ENCODE measurements at regions not wholly inside any gene's neighbourhood (a gene's known extent, or its start where the extent isn't known, plus 50 kb on each side); places are given as distances from the start of the nearest gene placed in this dataset.
A peak's percentile ranks its signal among the peaks of the same experiment; 100 is the strongest.
"Not testable (repeated sequence)": the region's sequence is repeated elsewhere in the genome, so short reads cannot be mapped to it uniquely, and the experiment has no call there.

DNA sequence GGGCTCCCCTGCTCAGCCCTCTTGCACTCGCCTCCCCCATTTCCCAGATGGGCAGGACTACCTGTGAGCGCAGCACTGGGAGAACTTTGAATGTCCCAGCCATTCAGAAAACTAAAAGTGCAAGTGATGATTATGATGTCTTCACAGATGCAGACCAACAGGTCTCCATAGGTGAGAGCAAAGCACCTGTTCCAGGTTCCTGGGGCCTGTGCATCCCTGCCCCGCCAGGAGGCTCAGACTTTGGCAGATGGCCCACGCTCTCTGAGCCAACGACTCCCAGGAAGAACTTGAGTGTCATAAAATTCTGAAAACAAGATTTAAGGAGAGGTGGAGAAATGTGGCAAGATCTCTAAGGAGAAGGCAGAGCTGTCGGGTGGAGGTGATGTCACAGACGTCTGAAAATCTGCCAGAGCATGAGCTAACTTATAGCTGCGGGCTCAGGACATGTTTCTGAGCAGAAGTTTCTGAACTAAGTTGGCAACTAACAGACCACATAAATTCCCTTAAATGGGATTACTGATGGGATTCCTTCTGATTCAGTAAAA, 110.8 kb upstream of the IGF1R start:
- no peak for DNase-seq
- H3K27me3 ChIP-seq (ENCODE audit: control insufficient read depth, insufficient read depth, low read length) = no peaks in the 10 kb centered on the region; the same call in 1 of the 2 replicates
- H3K36me3 ChIP-seq (replicated peaks; ENCODE audit: control insufficient read depth, insufficient read depth, low read length) = no peaks in the 10 kb centered on the region
- H3K4me3 ChIP-seq (ENCODE audit: insufficient read depth, low read depth, low read length) = no peak overlapping the region

DNA sequence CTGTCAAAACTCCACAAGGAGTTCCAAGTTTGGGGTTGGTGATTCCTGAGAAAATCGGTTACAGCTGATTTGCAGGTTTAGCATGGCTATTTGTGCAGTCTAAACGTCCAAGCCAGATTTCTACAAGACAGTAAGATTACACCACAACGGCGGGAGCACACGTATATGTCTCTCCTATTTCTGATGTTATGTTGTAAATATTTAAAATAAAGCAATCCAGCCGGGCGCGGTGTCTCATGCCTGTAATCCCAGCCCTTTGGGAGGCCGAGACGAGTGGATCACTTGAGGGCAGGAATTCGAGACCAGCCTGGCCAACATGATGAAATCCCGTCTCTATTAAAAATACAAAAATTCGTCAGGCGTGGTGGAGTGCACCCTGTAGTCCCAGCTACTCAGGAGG, 106.8 kb upstream of the IGF1R start:
- DNase-seq = no peak
- Histone ChIP-seq H3K27me3 (ENCODE audit: control insufficient read depth, insufficient read depth, low read length) (no peaks in the 10 kb centered on the region; the same call in none of the 2 replicates), H3K4me3 (ENCODE audit: insufficient read depth, low read depth, low read length) (no peak overlapping the region), H3K36me3 (replicated peaks; ENCODE audit: control insufficient read depth, insufficient read depth, low read length) (no peaks in the 10 kb centered on the region)

DNA sequence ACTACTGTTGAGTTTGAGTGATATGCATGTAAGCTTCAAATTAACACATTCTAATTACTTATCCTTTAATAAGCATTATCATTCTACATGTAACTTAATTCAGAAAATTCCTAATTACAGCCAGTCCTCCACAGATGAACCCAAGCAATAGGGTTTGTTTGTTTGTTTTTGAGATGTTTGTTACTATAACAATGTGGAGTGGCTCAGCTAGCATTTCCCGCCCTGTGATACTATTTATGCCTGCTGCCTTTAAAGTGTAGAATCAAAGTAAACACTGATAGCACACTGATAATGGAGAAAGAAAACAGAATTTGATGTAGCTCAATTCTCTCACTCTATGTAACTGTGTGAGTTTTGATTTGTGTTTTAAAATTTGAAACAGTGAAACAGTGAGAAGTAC, 105.1 kb upstream of the IGF1R start:
- H3K27me3 ChIP-seq (ENCODE audit: control insufficient read depth, insufficient read depth, low read length) = no peaks in the 10 kb centered on the region; the same call in none of the 2 replicates
- DNase-seq = no peak
- no peaks in the 10 kb centered on the region for H3K36me3 ChIP-seq (replicated peaks; ENCODE audit: control insufficient read depth, insufficient read depth, low read length)
- no peak overlapping the region for H3K4me3 ChIP-seq (ENCODE audit: insufficient read depth, low read depth, low read length)

DNA sequence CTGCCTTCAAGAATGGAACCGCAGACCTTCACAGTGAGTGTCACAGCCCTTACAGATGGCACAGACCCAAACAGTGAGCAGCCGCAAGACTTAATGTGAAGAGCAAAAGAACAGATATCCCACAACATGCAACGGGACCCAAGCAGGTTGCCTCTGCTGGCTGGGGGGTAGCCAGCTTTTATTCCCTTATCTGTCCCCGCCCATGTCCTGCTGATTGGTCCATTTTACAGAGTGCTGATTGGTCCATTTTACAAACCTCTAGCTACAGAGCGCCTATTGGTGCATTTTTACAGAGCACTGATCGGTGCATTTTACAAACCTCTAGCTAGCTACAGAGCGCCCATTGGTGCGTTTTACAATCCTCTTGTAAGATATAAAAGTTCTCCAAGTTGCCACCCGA, 102.0 kb upstream of the IGF1R start:
- no peaks in the 10 kb centered on the region for H3K36me3 ChIP-seq (replicated peaks; ENCODE audit: control insufficient read depth, insufficient read depth, low read length)
- H3K4me3 ChIP-seq (ENCODE audit: insufficient read depth, low read depth, low read length) = no peak overlapping the region
- no peaks in the 10 kb centered on the region; the same call in none of the 2 replicates for H3K27me3 ChIP-seq (ENCODE audit: control insufficient read depth, insufficient read depth, low read length)
- no peak for DNase-seq

DNA sequence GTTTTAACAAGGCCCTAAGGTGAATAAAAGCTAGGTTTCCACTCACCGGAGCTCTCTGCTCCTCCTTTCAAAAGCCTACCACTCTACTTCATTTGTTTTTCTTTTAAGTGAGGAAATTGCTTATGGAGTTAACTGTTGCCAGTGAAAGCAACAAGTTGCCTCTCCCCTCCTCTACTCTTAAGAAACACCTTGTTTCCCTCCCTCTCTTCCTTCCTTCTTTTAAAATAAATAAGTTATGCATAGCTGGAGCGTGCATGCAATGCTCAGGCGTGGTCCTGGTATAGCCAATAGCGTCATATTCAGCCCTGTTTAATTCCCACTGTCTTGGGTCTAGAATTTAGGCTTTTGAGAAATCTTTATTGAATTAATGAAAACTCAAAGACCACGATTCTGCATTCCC, 101.1 kb upstream of the IGF1R start:
- H3K36me3 ChIP-seq (replicated peaks; ENCODE audit: control insufficient read depth, insufficient read depth, low read length) = no peaks in the 10 kb centered on the region
- no peaks in the 10 kb centered on the region; the same call in none of the 2 replicates for H3K27me3 ChIP-seq (ENCODE audit: control insufficient read depth, insufficient read depth, low read length)
- no peak for DNase-seq
- peak overlapping the region; percentile 61 for H3K4me3 ChIP-seq (ENCODE audit: insufficient read depth, low read depth, low read length)

DNA sequence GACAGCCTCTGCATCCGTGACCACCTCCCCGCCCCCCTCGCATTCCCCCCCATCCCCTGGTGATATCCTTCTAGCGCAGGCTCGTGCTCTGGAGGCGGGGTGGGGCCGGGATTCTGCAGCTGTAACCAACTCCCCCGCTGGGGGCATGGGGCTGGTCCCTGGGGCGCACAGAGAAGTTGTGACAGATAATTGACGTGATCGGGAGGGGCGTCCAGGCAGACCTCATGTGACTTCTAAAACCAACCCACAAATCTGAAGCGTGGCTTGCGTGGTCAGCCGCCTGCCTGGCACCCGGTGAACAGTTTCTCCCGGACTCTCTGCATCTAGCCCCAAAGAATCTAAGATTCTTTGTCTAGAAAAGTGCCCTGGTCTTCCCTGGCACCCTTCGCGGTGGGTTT, 100.6 kb upstream of the IGF1R start:
- no peaks in the 10 kb centered on the region; the same call in none of the 2 replicates for H3K27me3 ChIP-seq (ENCODE audit: control insufficient read depth, insufficient read depth, low read length)
- H3K4me3 ChIP-seq (ENCODE audit: insufficient read depth, low read depth, low read length) = peak overlapping the region; percentile 61
- DNase-seq = peak; percentile 75
- no peaks in the 10 kb centered on the region for H3K36me3 ChIP-seq (replicated peaks; ENCODE audit: control insufficient read depth, insufficient read depth, low read length)

DNA sequence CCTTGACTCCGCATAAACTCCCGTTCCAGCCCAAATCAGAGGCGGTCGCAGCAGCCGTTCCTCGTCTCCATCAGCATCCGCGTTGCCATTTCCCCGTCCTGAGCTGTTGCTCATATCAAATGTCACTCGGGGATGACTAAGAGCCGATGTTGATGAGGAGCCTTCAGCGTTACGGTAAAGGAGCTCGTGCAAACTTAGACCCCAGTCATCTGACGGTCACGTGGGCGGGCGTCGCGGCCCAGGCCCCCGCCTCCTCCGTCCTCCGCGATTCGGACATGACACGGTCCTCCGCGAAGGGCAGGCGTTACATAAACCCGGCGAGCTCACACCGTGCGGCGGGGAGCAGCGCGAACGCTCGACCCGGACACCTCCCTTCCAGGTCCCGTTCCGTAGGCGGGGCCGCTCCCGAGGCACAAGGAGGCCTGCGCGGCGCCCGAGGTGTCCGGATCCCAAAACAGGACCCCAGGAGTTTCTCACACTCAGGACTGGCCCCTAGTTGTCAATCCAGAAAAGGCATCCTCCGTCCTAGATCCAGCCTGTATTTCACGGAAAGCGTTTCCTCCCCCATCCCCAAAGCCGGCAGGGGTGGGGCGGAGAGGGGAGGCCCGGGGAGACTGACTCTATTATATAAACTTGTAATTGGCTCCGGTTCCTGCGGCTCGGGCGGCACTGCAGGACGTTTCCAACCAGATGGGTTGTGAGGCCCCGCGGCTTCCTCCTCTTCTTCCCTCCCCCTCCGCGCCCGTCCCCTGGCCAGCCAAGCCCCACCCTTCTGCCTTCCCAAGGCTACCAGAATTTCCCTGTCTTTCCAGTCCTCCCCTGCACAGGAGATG, 100.0 kb upstream of the IGF1R start:
- DNase-seq = peak; percentile 90

DNA sequence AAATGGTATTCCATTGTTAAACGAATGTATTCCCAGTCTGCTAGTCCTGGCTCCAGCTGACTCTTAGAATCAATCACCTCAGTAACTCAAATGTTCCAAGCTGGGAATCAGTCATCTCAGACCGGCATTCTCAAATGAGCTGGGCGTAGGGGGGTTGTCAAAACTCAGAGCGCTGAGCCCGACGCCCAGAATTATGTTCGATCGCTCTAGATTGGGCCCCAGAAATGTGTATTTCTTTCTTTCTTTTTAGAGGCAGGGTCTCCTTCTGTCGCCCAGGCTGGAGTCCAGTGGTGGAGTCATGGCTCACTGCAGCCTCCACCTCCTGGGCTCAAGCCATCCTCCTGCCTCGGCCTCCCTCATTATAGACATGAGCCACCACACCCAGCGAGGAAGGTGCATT, 99.3 kb upstream of the IGF1R start:
- Histone ChIP-seq H3K4me3 (ENCODE audit: insufficient read depth, low read depth, low read length) (peak overlapping the region; percentile 61; the same call in 1 of the 2 replicates), H3K36me3 (replicated peaks; ENCODE audit: control insufficient read depth, insufficient read depth, low read length) (no peaks in the 10 kb centered on the region), H3K27me3 (ENCODE audit: control insufficient read depth, insufficient read depth, low read length) (no peaks in the 10 kb centered on the region; the same call in none of the 2 replicates)
- no peak for DNase-seq

More for the DNA sequence above, 100.0 kb upstream of the IGF1R start:
- no peaks in the 10 kb centered on the region; the same call in none of the 2 replicates for H3K27me3 ChIP-seq (ENCODE audit: control insufficient read depth, insufficient read depth, low read length)
- peak overlapping the region; percentile 61 for H3K4me3 ChIP-seq (ENCODE audit: insufficient read depth, low read depth, low read length)
- no peaks in the 10 kb centered on the region for H3K36me3 ChIP-seq (replicated peaks; ENCODE audit: control insufficient read depth, insufficient read depth, low read length)

DNA sequence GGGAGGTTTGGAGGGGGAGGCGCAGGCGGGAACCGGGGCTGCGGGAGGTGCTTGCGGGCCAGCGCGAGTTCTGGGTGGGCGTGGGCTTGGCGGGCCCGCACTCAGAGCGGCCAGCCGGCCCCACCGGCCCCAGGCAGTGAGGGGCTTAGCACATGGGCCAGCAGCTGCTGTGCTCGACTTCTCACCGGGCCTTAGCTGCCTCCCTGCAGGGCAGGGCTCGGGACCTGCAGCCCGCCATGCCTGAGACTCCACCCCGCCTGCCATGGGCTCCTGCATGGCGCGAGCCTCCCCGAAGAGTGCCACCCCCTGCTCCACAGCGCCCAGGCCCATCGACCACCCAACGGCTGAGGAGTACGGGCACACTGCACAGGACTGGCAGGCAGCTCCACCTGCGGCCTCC, 98.6 kb upstream of the IGF1R start:
- no peak for DNase-seq
- H3K36me3 ChIP-seq (replicated peaks; ENCODE audit: control insufficient read depth, insufficient read depth, low read length) = no peaks in the 10 kb centered on the region

DNA sequence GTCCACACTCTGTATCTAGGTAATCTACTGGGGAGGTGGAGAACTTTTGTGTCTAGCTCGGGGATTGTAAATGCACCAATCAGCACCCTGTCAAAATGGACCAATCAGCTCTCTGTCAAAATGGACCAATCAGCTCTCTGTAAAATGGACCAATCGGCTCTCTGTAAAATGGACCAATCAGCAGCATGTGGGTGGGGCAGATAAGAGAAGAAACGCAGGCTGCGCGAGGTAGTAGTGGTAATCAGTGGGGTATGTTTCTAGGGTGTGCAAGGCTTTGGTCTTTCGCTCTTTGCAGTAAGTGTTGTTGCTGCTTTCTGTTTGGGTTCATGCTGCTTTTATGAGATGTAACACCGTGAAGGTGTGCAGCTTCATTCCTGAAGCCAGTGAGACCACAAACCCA, 98.0 kb upstream of the IGF1R start:
- H3K27me3 ChIP-seq (ENCODE audit: control insufficient read depth, insufficient read depth, low read length); H3K4me3 ChIP-seq (ENCODE audit: insufficient read depth, low read depth, low read length); H3K36me3 ChIP-seq (replicated peaks; ENCODE audit: control insufficient read depth, insufficient read depth, low read length); DNase-seq: not testable (repeated sequence)

More for the DNA sequence above, 98.6 kb upstream of the IGF1R start:
- no peak overlapping the region for H3K4me3 ChIP-seq (ENCODE audit: insufficient read depth, low read depth, low read length)
- H3K27me3 ChIP-seq (ENCODE audit: control insufficient read depth, insufficient read depth, low read length) = no peaks in the 10 kb centered on the region; the same call in 1 of the 2 replicates

DNA sequence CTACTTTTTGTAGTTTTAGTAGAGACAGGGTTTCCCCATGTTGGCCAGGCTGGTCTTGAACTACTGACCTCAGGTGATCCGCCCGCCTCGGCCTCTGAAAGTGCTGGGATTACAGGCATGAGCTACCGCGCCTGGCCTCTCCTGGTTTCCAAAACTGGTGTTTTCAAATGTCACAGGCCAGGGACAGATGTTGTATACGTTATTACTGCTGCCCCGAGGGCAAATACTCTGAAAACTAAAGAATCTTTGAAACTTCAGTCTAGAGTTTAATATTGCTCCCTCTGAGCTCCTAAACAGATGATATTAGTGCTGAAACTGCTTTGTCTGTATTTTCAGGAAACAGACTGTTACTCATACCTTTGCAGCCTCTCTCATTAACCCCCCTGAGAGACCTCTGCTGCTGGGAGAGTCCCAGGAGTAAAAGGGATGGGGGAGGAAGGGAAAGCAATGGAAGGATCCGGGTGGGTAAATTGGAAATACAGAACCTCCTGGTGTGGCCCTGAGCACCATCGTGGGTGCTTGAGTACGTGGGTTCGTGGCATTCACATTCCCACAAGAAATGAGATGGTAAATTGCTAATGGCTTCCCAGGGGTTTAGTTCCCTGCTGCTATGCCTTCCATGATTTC, 96.3 kb upstream of the IGF1R start:
- no peak overlapping the region for H3K4me3 ChIP-seq (ENCODE audit: insufficient read depth, low read depth, low read length)
- DNase-seq = peak; percentile 33
- no peaks in the 10 kb centered on the region; the same call in 1 of the 2 replicates for H3K27me3 ChIP-seq (ENCODE audit: control insufficient read depth, insufficient read depth, low read length)
- no peaks in the 10 kb centered on the region for H3K36me3 ChIP-seq (replicated peaks; ENCODE audit: control insufficient read depth, insufficient read depth, low read length)

DNA sequence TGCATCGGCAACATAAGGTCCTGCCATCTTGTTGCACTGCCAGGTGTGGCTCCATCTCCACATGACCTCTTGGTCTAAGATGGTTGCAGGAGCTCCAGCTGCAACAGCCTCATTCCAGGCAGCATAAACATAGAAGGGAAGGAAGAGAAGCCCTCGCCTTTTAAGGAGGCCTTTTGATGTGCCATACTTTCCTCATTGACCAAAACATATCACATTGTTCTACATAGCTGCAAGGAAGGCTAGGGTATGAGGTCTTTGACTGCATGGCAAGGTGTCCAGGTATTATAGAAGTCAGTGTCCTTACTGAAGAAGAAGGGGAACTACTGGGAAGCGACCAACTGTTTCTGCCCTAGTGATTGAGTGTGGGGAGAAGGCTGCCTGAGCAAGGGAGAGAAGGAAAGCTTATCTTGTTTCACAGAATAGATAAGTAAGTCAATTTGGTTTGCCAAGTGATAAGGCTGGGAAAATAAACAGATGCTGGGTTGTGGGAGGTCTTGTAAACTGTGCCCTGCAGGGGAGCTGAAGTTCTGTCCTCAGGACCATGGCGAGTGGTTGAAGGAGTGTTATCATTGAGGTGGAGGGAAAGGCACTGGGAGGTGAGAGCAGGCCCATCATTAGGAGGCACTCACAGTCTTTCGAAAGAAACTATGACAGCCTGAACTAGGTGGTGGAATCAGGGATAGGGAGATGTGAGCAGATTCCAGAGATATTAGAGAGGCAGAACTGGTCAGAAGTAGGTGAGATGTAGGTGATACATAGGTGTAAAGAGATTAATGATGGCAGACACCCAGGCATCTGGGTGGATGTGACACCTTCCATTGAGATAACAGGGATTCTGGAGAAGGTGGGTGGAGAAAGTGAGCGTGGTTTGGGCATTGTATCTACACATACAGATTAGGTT, 93.8 kb upstream of the IGF1R start:
- Histone ChIP-seq H3K36me3 (replicated peaks; ENCODE audit: control insufficient read depth, insufficient read depth, low read length) (no peaks in the 10 kb centered on the region), H3K27me3 (ENCODE audit: control insufficient read depth, insufficient read depth, low read length) (no peaks in the 10 kb centered on the region), H3K4me3 (ENCODE audit: insufficient read depth, low read depth, low read length) (no peak overlapping the region)
- no peak for DNase-seq

DNA sequence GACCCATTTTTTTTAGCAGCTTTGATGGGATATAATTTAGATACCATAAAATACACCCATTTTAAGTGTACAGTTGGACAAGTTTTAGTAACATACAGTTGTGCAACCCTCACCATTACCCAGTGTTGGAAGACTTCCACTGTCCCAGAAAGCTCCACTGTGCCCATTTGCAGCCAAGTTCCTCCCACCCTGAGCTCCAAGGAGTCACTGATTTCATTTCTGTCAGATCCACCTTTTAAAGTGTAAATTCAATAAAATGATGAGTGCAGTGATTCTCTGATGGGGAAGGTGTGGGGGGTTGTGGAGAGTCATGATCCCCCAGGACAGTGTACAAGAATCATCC, 93.2 kb upstream of the IGF1R start:
- Histone ChIP-seq H3K27me3 (ENCODE audit: control insufficient read depth, insufficient read depth, low read length) (no peaks in the 10 kb centered on the region), H3K4me3 (ENCODE audit: insufficient read depth, low read depth, low read length) (no peak overlapping the region), H3K36me3 (replicated peaks; ENCODE audit: control insufficient read depth, insufficient read depth, low read length) (no peaks in the 10 kb centered on the region)
- DNase-seq = no peak

DNA sequence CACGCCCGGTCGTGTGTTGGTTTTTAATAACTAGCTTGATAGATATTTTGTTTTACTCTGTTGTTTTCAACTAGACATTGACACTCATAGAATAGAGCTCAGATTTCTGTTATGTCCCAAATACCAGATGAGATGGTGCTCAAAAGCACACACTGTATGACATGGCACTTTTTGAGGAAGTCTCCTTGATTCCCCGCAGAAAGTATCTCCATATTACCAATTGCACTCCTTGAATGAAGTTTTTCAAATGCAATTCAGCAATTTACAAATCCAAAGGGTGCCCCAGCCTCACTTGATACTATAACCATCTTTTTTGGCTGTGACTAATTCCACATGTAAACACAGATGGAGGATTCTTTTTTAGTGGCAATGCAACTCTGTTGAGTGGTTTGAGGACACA, 92.0 kb upstream of the IGF1R start:
- no peak for DNase-seq
- Histone ChIP-seq H3K27me3 (ENCODE audit: control insufficient read depth, insufficient read depth, low read length) (no peaks in the 10 kb centered on the region), H3K4me3 (ENCODE audit: insufficient read depth, low read depth, low read length) (no peak overlapping the region), H3K36me3 (replicated peaks; ENCODE audit: control insufficient read depth, insufficient read depth, low read length) (no peaks in the 10 kb centered on the region)
